Breast epithelium (tissue), 3 donors: ENCODE measurements at regions not wholly inside any gene's neighbourhood (a gene's known extent, or its start where the extent isn't known, plus 50 kb on each side); places are given as distances from the start of the nearest gene placed in this dataset.

Experiments
- CTCF ChIP-seq, 3 donors: fragments of 450-650 bp; IDR thresholded peaks; one replicate each; pipeline ENCODE4 v1.5.1; 2016 to 2017; ENCODE audit warnings: antibody characterized with exemption in 3 of 3, mild to moderate bottlenecking in 3 of 3, moderate library complexity in 3 of 3
- POLR2A ChIP-seq: fragments of 450-650 bp; IDR thresholded peaks from one replicate; pipeline ENCODE4 v1.6.1; 2016; ENCODE audit warnings: antibody characterized with exemption, mild to moderate bottlenecking, moderate library complexity
- POLR2AphosphoS5 ChIP-seq, 3 donors: sonication (generic); formaldehyde crosslinking; IDR thresholded peaks; one replicate each; pipeline ENCODE4 v1.6.1; 2017; ENCODE audit warnings: antibody characterized with exemption in 3 of 3

- TF ChIP-seq POLR2A, result no peak
- TF ChIP-seq CTCF (IDR thresholded peaks at IDR 0.05), result no peak
- TF ChIP-seq POLR2AphosphoS5 (IDR thresholded peaks at IDR 0.05), result no peak
Observed at GRCh38 chr5:143758750-143759149, 53.2 kb upstream of the HMHB1 start.
